ENCODE measurements at regions not wholly inside any gene's neighbourhood (a gene's known extent, or its start where the extent isn't known, plus 50 kb on each side); places are given as distances from the start of the nearest gene placed in this dataset.

DNA sequence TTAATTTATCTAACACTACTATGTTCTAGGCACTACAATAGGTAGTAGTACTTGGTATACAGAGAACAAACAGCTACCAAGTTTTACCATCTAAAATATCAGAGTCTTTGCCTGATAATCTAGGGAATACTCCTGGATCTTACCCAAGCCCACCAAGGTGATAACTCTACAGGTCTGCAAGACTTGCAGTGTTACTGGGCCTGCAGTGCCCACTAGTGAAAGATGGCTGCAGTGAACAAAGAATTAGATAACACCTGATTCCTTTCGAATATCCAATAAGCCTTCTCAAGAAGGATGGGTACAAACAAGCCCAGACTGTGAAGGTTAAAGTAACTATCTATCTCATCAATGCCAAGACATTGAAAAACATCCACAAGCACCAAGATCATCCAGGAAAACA lies 317.0 kb upstream of the DCBLD2 start:
- no peak overlapping the region for H3K27ac ChIP-seq (ENCODE audit: low read depth, low read length, poor library complexity, severe bottlenecking)
- no peak for DNase-seq (ENCODE audit: low spot score)
- H3K4me1 ChIP-seq (ENCODE audit: insufficient read depth, low read length, poor library complexity, severe bottlenecking), result no peaks in the 10 kb centered on the region
- no peaks in the 10 kb centered on the region for H3K36me3 ChIP-seq (ENCODE audit: insufficient read depth, low read length, poor library complexity, severe bottlenecking)
- intact Hi-C loops (cut with micrococcal nuclease; ENCODE audit: unreplicated experiment), result no loop called here
- H3K27me3 ChIP-seq (replicated peaks; ENCODE audit: insufficient read depth, low read depth, low read length, poor library complexity), result no peaks in the 10 kb centered on the region
- H3K9me3 ChIP-seq (ENCODE audit: low read depth, low read length, poor library complexity, severe bottlenecking), result no peaks in the 10 kb centered on the region
- BruUV-seq (replicated peaks), result no TSS peak
- TF ChIP-seq, protein P1, sequence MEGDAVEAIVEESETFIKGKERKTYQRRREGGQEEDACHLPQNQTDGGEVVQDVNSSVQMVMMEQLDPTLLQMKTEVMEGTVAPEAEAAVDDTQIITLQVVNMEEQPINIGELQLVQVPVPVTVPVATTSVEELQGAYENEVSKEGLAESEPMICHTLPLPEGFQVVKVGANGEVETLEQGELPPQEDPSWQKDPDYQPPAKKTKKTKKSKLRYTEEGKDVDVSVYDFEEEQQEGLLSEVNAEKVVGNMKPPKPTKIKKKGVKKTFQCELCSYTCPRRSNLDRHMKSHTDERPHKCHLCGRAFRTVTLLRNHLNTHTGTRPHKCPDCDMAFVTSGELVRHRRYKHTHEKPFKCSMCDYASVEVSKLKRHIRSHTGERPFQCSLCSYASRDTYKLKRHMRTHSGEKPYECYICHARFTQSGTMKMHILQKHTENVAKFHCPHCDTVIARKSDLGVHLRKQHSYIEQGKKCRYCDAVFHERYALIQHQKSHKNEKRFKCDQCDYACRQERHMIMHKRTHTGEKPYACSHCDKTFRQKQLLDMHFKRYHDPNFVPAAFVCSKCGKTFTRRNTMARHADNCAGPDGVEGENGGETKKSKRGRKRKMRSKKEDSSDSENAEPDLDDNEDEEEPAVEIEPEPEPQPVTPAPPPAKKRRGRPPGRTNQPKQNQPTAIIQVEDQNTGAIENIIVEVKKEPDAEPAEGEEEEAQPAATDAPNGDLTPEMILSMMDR (conservative IDR thresholded peaks at IDR 0.05; ENCODE audit: low read depth, low read length), result no peak
- TF ChIP-seq EZH2 (IDR thresholded peaks at IDR 0.05; ENCODE audit: borderline replicate concordance, low read depth, low read length, poor library complexity, severe bottlenecking), result no peak
- no peak overlapping the region for H3K4me3 ChIP-seq (ENCODE audit: low read depth, low read length, poor library complexity, severe bottlenecking)
- ChIA-PET POLR2A (ENCODE audit: low non-redundant PET) (no interaction called here), CTCF (no interaction called here)

DNA sequence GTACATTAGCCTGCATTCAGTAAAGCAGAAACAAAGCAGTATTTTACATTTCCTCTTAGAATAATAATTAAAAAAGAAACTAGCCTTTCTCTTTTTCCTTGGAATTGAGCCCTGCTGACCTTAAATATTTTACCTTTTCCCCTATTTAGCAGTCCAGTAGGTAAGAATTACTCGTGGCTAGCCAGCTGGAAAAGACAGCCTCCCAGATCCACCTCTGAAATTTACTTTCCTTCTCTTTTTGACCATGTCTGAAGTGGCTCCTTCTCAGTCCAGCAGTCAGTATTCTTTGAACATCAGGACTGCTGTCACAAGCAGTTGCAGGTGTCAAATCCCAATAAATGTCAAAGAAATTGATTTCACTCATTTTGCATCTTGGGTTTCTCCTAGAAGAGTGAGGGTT lies 311.5 kb upstream of the DCBLD2 start:
- no TSS peak for BruUV-seq (replicated peaks)
- CTCF ChIA-PET, result no interaction called here
- Histone ChIP-seq H3K4me1 (ENCODE audit: insufficient read depth, low read length, poor library complexity, severe bottlenecking) (no peaks in the 10 kb centered on the region), H3K4me3 (ENCODE audit: low read depth, low read length, poor library complexity, severe bottlenecking) (no peak overlapping the region), H3K27me3 (replicated peaks; ENCODE audit: insufficient read depth, low read depth, low read length, poor library complexity) (no peaks in the 10 kb centered on the region), H3K36me3 (ENCODE audit: insufficient read depth, low read length, poor library complexity, severe bottlenecking) (no peaks in the 10 kb centered on the region), H3K27ac (ENCODE audit: low read depth, low read length, poor library complexity, severe bottlenecking) (no peak overlapping the region), H3K9me3 (ENCODE audit: low read depth, low read length, poor library complexity, severe bottlenecking) (no peaks in the 10 kb centered on the region)
- intact Hi-C loops (cut with micrococcal nuclease; ENCODE audit: unreplicated experiment), result no loop called here
- TF ChIP-seq, protein P1 (conservative IDR thresholded peaks at IDR 0.05; ENCODE audit: low read depth, low read length), result no peak
- no peak for TF ChIP-seq EZH2 (IDR thresholded peaks at IDR 0.05; ENCODE audit: borderline replicate concordance, low read depth, low read length, poor library complexity, severe bottlenecking)
- POLR2A ChIA-PET (ENCODE audit: low non-redundant PET), result no interaction called here
- DNase-seq (ENCODE audit: low spot score), result no peak

DNA sequence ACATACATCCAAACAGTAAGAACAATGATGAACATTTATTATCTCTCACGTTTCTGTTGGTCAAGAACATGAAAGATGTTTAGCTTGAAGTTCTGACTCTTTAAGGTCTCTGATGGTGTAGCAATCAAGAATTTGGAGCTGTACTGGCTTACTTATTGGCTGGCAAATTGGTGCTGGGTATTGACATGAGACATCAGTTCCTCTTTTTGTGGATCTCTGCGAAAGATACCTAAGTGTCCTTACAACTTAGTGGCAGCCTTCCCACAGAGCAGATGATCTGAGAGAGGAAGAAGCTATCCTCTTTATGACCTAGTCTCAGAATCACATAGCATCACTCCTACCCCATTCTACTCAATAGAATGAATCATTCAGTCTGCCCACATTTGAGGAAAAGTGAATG lies 309.8 kb upstream of the DCBLD2 start:
- H3K4me1 ChIP-seq (ENCODE audit: insufficient read depth, low read length, poor library complexity, severe bottlenecking), result no peaks in the 10 kb centered on the region
- H3K4me3 ChIP-seq (ENCODE audit: low read depth, low read length, poor library complexity, severe bottlenecking), result no peak overlapping the region
- H3K27ac ChIP-seq (ENCODE audit: low read depth, low read length, poor library complexity, severe bottlenecking), result no peak overlapping the region
- no TSS peak for BruUV-seq (replicated peaks)
- H3K9me3 ChIP-seq (ENCODE audit: low read depth, low read length, poor library complexity, severe bottlenecking), result no peaks in the 10 kb centered on the region
- ChIA-PET POLR2A (ENCODE audit: low non-redundant PET) (no interaction called here), CTCF (no interaction called here)
- no peak for TF ChIP-seq EZH2 (IDR thresholded peaks at IDR 0.05; ENCODE audit: borderline replicate concordance, low read depth, low read length, poor library complexity, severe bottlenecking)
- TF ChIP-seq, protein P1 (conservative IDR thresholded peaks at IDR 0.05; ENCODE audit: low read depth, low read length), result no peak
- no peak for DNase-seq (ENCODE audit: low spot score)
- H3K36me3 ChIP-seq (ENCODE audit: insufficient read depth, low read length, poor library complexity, severe bottlenecking), result no peaks in the 10 kb centered on the region
- intact Hi-C loops (cut with micrococcal nuclease; ENCODE audit: unreplicated experiment), result no loop called here
- H3K27me3 ChIP-seq (replicated peaks; ENCODE audit: insufficient read depth, low read depth, low read length, poor library complexity), result no peaks in the 10 kb centered on the region
